Ectodermal cell (in vitro differentiated cells): ENCODE measurements at regions not wholly inside any gene's neighbourhood (a gene's known extent, or its start where the extent isn't known, plus 50 kb on each side); places are given as distances from the start of the nearest gene placed in this dataset.

ENCODE experiments used
- H3K27ac ChIP-seq: 2 replicates; pipeline ENCODE4 v1.7.0; 2013; ENCODE audit warnings: mild to moderate bottlenecking, low read depth, low read length; ENCODE audit not compliant: insufficient read depth, poor library complexity, severe bottlenecking
- H3K27me3 ChIP-seq: 2 replicates; pipeline ENCODE4 v1.7.0; 2013; ENCODE audit warnings: mild to moderate bottlenecking, low read length; ENCODE audit not compliant: insufficient read depth, control insufficient read depth, poor library complexity, severe bottlenecking
- H3K36me3 ChIP-seq: one replicate; pipeline ENCODE4 v1.7.0; 2013; ENCODE audit warnings: low read length; ENCODE audit not compliant: control insufficient read depth, insufficient read depth
- H3K4me1 ChIP-seq: one replicate; pipeline ENCODE4 v1.7.0; 2013; ENCODE audit warnings: low read length; ENCODE audit not compliant: control insufficient read depth, insufficient read depth
- H3K4me3 ChIP-seq: 2 replicates; pipeline ENCODE4 v1.7.0; 2013; ENCODE audit warnings: low read depth, low read length, control low read depth; ENCODE audit not compliant: insufficient read depth
- H3K9me3 ChIP-seq: 2 replicates; pipeline ENCODE4 v1.7.0; 2013; ENCODE audit warnings: mild to moderate bottlenecking, low read length, moderate library complexity; ENCODE audit not compliant: control insufficient read depth
- WGBS, 2 experiments: methylation state at CpG; one replicate each; pipeline ENCODE4 v1.1.7; 2013; ENCODE audit warnings: missing lambda C conversion rate in 2 of 2; 5-methylcytosine and 5-hydroxymethylcytosine counted together

- Histone ChIP-seq H3K36me3 (no peaks in the 10 kb centered on the region), H3K4me1 (no peaks in the 10 kb centered on the region), H3K27ac (no peak overlapping the region), H3K9me3 (no peaks in the 10 kb centered on the region), H3K4me3 (no peak overlapping the region), H3K27me3 (no peaks in the 10 kb centered on the region)
- 93 to 95% methylated on average over 4 of the region's 4 CpGs for WGBS, 2 experiments
Observed at GRCh38 chr4:110260299-110260698, 61.9 kb upstream of the ELOVL6 start.

DNA sequence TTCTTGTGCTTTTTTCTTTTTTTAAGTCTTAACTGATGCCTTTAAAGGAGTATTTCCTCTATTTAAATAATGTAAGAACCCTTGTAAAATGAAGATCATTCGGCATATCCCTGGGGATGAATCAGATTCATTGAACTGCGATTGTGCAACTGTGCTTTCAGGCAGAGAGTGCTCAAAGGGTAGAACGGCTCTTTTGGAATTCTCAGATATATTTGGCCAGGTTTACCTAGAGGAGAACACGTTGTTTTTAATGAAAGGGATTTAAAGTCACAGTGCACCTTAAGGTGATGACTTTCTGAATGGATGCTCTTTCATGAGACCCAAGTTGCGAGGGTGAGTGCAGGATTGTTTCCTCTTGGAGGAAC is 51.6 kb upstream of the ELOVL6 start:
- H3K4me3 ChIP-seq: no peak overlapping the region
- WGBS, 2 experiments: 89% methylated on average over 5 of the region's 5 CpGs

DNA sequence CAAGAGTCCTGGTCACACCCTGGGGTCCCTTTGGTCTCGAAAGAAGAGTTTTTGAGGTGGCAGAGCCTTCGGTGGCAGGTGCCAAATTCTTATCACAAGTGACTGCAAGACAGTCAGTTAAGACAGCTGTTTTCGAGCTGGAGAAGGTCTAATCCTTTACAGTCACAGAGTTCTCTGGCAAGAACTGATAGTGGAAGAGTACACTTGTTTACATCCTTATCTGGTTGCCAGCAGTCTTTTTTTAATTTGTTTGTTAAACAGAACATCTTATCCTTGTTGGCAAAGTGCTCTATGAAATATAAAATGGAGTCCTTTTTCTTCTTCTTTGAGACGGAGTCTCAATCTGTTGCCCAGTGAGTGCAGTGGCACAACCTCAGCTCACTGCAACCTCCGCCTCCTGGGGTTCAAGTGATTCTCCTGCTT is 50.4 kb upstream of the ELOVL6 start:
- no peaks in the 10 kb centered on the region for H3K4me1 ChIP-seq
- WGBS, 2 experiments: 94 to 95% methylated on average over 5 of the region's 5 CpGs
- no peaks in the 10 kb centered on the region for H3K36me3 ChIP-seq
- no peak overlapping the region for H3K4me3 ChIP-seq
- H3K27me3 ChIP-seq: no peaks in the 10 kb centered on the region
- no peaks in the 10 kb centered on the region for H3K9me3 ChIP-seq
- H3K27ac ChIP-seq: no peak overlapping the region

More for the DNA sequence above, 51.6 kb upstream of the ELOVL6 start:
- Histone ChIP-seq H3K27me3 (no peaks in the 10 kb centered on the region), H3K27ac (no peak overlapping the region), H3K9me3 (no peaks in the 10 kb centered on the region), H3K4me1 (no peaks in the 10 kb centered on the region), H3K36me3 (no peaks in the 10 kb centered on the region)
